ENCODE measurements at regions not wholly inside any gene's neighbourhood (a gene's known extent, or its start where the extent isn't known, plus 50 kb on each side); places are given as distances from the start of the nearest gene placed in this dataset.
"Not testable (repeated sequence)": the region's sequence is repeated elsewhere in the genome, so short reads cannot be mapped to it uniquely, and the experiment has no call there.

DNA sequence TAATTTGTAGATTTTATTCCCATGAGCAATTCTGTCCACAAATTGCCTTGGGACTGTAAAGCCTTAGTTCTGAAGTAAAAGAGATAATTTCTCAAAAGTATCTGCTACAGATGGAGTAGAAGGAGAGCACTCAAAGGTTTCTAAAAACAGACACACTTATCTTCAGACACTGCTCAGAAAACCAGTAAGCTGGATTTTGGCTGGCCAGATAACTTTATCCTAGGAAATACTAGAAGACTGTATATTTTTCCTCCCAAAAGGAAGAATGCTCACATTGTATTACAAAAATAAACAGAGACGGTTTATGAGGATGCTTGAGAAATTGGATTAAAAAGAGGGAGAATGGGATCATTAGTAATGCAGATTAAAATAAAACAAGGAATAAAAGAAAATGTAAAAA is 178.0 kb upstream of the IGFBP3 start:
- DNase-seq = no peak

GRCh38 chr7:46091071-46091470 is 170.0 kb upstream of the IGFBP3 start:
- DNase-seq = no peak

DNA sequence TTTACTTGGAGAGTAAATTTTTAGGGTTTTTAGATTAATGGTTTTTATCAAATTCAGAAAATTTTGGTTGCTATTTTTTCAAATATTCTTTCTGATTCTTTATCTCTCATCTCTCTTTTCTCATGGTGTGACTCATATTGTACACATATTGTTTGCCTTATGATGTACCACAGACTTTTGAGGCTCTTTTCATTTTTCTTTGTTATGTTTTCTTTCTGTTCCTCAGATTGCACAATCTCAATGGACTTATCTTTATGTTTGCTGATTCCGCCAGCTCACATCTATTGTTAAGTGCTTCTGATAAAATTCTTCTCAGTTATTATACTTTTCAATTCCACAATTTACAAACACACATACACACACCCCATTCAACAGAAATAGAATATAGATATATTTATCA is 168.2 kb upstream of the IGFBP3 start:
- no peak for DNase-seq

- DNase-seq = not testable (repeated sequence)
These were observed 167.4 kb upstream of the IGFBP3 start for GRCh38 chr7:46088486-46088885.

DNA sequence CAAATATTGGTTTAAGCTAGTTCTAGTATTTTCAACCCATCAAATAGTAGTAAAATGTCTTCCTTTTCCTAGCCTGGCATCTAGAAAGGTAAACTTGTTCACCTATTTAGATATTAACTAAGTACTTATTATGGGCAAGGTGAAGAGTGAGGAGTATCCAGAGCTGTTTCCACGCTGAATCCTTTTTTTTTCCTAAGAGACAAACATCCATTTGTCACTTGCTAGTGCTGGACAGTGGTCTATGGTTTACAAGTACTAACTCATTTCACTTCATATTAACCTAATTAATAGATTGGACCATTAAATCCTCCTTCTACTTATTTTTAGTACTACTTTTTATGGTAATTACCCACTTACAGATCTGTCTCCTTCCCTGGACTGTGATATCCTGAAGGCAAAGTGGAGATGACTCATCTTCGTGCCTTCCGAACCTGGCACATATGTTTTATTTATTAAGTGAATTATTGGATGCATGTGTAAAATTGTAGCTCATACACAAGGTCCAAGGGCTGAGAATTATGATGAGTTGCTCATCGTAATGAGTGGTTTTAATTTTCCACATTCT is 159.6 kb upstream of the IGFBP3 start:
- DNase-seq = no peak

DNA sequence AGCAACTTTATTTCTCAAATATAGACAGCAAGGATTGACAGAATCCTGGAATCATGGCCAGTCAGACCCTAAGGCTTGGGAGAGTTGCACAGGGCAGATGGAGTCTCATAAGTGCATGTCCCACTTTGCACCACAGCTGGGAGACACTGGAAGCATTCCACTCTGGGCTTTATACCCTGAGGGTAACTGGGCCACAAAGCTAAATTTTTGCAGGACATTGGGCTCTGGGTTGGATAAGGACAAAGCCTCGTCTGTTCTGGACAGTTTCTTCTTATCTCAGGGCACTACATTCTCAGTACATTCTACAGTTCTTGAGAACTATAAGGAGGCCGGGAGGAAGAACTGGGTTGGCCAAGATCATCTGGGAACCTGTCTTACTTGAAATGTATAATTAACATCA is 158.3 kb upstream of the IGFBP3 start:
- DNase-seq = no peak

DNA sequence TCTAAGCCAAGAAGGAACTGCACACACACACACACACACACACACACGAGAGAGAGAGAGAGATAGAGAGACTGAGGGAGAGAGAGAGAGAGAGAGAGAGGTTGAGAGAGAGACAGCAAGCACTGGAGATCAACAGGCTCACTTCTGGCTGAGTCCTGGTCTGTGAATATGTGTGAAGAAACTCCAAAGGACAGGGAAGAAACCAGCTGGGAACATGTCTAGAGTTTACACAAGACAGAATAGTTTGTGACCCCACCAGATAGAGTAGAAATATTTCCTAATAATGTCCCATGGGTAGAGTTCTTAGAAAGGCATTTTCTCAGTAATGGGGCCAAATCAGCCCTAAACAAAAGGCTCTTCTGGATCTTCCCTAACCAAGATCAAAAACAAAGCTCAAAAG is 155.5 kb upstream of the IGFBP3 start:
- DNase-seq = no peak

- no peak for DNase-seq
These were observed 151.7 kb upstream of the IGFBP3 start for GRCh38 chr7:46072722-46073121.

DNA sequence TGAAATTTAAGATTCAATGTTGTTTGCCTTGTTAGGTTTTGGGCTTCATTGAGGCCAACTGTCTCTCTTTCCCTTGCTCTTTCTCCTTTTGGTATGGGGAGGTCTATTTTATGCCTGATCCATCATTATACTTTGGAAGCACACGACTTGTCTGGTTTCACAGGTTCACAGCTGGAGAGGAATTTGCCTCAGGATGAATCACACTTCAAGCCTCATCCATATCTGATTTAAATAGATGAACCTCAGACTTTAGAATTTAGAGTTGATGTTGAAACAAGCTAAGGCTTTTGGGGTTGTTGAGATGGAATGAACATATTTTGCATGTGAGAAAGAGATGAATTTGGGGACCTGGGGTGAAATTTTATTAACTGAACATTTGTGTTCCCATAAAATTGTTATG is 150.5 kb upstream of the IGFBP3 start:
- DNase-seq = no peak

- no peak for DNase-seq
These were observed 150.0 kb upstream of the IGFBP3 start for GRCh38 chr7:46071076-46071475.

- DNase-seq = no peak
These were observed 147.1 kb upstream of the IGFBP3 start for GRCh38 chr7:46068159-46068558.

- DNase-seq = no peak
These were observed 138.4 kb upstream of the IGFBP3 start for GRCh38 chr7:46059308-46060020.

DNA sequence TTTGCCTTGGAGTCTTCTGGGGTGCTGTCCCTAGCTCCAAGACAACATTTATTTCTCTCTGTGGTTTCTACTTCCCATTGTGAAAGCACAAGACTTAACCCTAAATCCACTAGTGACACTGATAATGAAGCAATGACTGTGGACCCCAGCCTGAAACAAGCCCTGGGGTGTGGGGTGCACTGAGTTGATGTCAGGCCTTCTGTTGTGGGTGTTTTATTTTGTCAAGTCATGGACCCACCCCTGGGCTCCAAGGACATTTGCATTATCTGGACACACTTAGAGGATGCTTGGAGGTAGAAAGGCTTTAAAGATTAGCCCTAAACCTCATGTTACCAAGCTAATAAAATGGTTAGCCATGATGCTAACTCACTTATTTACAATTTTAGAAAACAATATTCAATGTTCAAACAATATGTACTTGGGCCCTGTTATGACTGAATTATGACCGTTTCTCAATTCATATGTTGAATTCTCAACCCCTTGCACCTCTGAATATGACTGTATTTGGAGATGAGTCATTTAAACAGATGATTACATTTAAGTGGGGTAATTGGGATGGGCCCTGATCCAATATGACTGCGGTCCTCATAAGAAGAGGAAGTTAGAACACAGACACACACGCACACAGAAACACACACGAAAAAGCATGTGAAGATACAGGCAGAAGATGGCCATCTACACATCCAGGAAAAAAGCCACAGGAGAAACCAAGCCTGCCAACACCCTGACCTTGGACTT is 137.2 kb upstream of the IGFBP3 start:
- no peak for DNase-seq

DNA sequence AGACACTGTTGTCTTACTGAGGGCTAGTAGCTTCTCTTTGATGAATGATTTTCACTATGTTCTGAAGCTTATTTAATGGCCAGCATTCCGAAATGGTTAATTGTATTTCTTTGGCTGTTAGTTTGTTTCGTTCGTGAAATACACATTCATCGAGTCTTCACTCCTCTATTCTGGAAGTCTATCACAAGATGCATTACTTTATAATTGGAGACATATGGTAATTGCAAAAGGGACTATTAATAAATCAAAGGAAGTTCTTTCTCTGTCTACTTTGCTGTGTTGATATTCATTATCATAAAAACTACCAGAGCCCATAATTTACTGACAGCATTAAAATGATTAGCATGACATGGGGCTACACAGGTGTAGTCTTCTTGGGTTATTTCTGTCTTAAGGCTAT is 133.8 kb upstream of the IGFBP3 start:
- no peak for DNase-seq

DNA sequence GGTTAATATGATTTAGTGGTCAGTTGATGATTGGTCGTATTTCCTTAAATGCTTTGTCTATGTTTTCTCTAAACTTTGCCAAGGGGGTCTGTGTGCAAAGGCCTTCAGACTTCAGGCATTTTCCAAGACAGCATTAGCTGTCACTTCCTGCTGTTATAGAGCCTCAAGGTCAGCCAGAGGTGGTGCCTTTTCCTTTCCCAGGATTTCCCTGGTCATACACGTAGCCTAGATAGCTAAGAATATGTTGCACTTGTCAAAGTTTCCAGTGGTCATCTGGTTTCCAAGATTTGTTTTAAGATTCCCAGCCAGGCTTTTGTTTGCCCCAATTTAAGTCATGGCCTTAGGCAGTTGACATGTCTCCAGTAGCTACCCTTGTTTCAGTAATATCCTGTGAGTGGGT is 133.2 kb upstream of the IGFBP3 start:
- DNase-seq = no peak

DNA sequence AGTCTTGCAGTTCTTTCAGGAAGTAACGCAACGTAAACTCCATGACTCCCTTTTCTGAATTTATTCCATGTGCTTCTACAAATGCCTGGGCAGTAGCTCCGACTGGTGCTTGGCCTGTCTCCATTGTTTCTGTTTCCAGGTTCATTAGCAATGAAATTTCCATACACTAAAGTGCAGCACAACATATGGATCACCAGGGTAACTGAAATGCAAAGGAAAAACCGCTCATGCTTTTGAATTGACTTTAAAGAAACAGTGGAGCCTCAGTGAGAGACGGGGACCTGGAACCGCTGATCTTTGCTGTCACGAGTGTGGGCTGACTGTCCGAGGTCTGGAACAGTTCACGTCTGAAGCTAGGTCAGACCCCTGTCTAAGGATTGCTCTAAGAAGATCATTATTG is 126.5 kb upstream of the IGFBP3 start:
- no peak for DNase-seq

DNA sequence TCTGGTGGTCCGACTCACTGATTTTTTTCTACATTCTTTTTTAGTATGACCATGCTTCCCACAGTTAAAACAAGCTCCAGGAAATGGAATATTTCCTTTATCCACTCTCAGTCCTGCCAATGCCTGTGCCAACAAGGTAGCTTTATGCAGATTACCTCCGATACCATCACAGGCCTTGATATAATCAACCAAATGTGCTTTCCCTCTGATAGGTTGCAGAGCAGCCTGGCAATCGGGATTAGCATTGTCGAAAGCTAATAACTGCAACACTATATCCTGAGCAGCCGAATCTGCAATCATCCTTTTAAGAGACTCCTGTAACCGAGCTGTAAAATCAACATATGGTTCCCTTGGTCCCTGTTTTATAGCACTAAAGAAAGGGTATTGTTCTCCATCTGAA is 122.3 kb upstream of the IGFBP3 start:
- not testable (repeated sequence) for DNase-seq

GRCh38 chr7:46039813-46040212 is 118.7 kb upstream of the IGFBP3 start:
- DNase-seq = not testable (repeated sequence)

GRCh38 chr7:46035166-46035565 is 114.1 kb upstream of the IGFBP3 start:
- no peak for DNase-seq

DNA sequence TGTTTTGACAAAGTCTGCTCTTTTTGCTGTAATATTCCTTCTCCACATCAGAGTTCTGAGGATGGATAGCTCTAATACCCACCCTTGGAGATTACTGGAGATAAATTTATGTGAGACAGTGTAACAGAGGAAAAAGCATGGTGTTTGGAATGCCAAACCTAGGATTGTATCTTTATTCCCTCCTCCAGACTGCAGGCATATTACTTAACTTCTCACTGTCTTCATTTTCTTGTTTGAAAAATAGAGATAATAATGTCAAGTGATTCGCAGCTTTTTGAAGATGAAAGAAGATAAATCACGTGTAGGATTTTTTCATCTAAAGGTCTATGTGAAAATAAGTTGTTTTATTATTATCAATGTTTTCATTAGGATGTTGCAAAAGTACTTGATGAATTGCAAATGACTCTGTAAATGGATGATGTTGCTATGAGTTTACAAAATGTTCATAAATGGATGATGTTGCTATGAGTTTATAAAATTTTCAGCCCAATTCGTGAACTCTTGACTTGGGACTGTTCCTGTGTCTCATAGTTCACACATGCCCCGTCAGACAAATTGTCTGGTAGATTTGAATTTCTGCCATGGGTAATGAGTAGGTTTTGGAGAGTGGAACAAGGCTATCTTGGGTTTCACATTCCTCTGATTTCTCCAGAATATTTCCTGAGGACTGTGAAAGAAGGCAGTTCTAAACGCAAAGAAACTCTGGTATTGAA is 113.1 kb upstream of the IGFBP3 start:
- DNase-seq = no peak

DNA sequence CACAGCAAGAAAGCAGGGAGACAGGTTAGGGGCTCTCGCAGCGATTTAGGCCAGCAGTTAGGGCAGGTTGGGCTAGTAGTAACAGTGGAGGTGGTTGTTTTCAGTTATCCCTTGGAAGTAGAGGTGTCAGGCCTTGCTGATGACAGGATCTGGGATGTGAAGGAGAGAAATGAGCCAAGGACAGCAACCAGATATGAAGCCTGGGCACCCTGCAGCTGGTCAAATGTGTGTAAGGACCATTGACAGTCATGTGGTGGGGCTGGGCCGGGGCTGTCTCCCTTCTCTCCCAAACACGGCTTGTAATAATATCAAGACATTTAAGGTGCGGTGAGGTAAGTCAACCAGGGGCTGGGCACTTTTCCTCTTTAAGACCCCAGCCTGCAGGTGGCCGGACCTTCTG is 112.5 kb upstream of the IGFBP3 start:
- no peak for DNase-seq

DNA sequence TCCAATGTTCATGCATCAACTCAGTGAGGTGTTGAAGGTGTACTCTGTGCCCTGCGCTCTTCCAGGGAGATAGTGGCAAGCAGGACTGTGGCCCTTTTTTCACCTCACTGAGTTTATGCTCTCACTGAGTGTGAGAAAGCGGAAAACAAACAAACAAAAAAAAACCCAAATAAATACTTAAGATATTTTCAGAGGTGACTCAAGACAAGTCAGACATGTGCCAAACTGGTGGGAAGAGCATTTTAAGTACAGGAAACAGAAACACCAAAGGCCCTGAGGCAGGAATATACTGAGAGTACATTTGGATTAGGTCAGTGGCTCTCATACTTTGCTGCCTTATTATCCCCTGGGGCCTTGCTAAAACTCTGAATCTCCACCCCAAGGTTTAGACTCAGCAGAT is 111.9 kb upstream of the IGFBP3 start:
- DNase-seq = no peak

- DNase-seq = no peak
These were observed 111.3 kb upstream of the IGFBP3 start for GRCh38 chr7:46032353-46032752.

All from 8988T (cell line).